Esophagus squamous epithelium (tissue), 5 donors: ENCODE measurements at regions not wholly inside any gene's neighbourhood (a gene's known extent, or its start where the extent isn't known, plus 50 kb on each side); places are given as distances from the start of the nearest gene placed in this dataset.

Source experiments
- DNase-seq: peaks from one replicate; lab custom pipeline; 2025; lab: John Stamatoyannopoulos, UW
- H3K27ac ChIP-seq, 4 donors: fragments of 200-600 bp; sonication (generic); one replicate each; pipeline ENCODE4 v1.5.1; 2016 to 2019; ENCODE audit warnings: mild to moderate bottlenecking in 1 of 4
- H3K27me3 ChIP-seq, 4 donors: fragments of 200-600 bp; sonication (generic); 1 replicate in 3 of 4; 2 replicates in 1 of 4; pipeline versions ENCODE4 v1.5.1 to v1.6.0; 2017 to 2021; ENCODE audit warnings: antibody characterized with exemption in 1 of 4
- H3K36me3 ChIP-seq, 3 donors: fragments of 200-600 bp; sonication (generic); one replicate each; pipeline ENCODE4 v1.5.1; 2016 to 2019
- H3K4me1 ChIP-seq, 3 donors: fragments of 200-600 bp; sonication (generic); one replicate each; pipeline ENCODE4 v1.5.1; 2017 to 2019
- H3K4me3 ChIP-seq, 4 donors: fragments of 200-600 bp; sonication (generic); 1 replicate in 3 of 4; 2 replicates in 1 of 4; pipeline ENCODE4 v1.5.1; 2016 to 2019; ENCODE audit warnings: mild to moderate bottlenecking in 2 of 4, moderate library complexity in 1 of 4
- H3K9me3 ChIP-seq, 3 donors: fragments of 200-600 bp; sonication (generic); one replicate each; pipeline ENCODE4 v1.5.1; 2016 to 2019
- POLR2A ChIP-seq, 4 donors: fragments of 450-650 bp; IDR thresholded peaks; one replicate each; pipeline ENCODE4 v1.6.1; 2017; ENCODE audit warnings: antibody characterized with exemption in 4 of 4, mild to moderate bottlenecking in 4 of 4, moderate library complexity in 3 of 4
- WGBS, 2 donors: methylation state at CpG; one replicate each; pipeline ENCODE4 v1.1.5; 2018; 5-methylcytosine and 5-hydroxymethylcytosine counted together
- intact Hi-C: fragments of 100-400 bp; cut with DNase I; formaldehyde crosslinking; loops from one replicate; pipeline ENCODE4 v1.15.0; 2022
- TF ChIP-seq, protein P1 (sequence below), 6 experiments: fragments of 450-650 bp in 4 of 6; fragments of 200-600 bp in 2 of 6; sonication (generic) in 2 of 6; IDR thresholded peaks; one replicate each; pipeline ENCODE4 v1.5.1; 2016 to 2019; ENCODE audit warnings: antibody characterized with exemption in 6 of 6, mild to moderate bottlenecking in 4 of 6, moderate library complexity in 4 of 6
- donor health status: DM: yes; HTN: yes; CAD: no.

DNA sequence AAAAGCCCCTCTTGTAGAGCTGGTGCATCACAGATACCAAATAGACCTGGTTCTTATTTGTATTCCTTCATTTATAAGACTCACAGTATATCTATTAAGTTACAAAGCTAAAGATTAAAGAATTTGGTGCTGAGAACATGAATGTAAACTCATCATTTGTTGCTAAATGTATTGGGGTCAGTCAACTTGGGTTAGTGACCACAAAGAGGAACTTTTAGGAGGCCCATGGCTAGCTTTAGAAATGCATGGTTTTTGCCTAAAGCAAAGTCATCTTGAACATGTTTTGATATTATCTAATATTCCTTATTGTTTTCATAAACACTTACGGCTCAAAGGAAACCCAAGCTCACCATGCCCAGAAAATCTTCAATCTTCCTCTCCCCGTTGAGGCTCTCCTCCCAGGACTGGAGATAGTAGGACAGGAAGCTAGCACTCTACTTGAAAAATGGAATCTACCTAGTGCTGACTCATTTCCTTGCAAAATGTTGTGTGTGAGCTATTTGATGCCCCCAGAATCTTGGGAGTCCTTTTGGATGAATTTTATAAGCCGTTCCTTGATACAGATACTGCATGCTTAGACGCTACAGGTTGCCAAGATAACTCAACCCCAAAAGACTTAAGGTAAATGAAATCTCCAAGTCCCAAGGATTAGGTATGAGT is 121.4 kb downstream of the BMP2 start:
- H3K4me3 ChIP-seq, result no peak overlapping the region
- H3K4me1 ChIP-seq, result peaks cover 0 to 6% (median 0%) of the 10 kb centered on the region in 3 donors
- 74 to 78% methylated on average over 4 of the region's 4 CpGs for WGBS, 2 donors
- H3K9me3 ChIP-seq, result no peaks in the 10 kb centered on the region
- H3K27ac ChIP-seq, result no peak overlapping the region
- intact Hi-C loops, result no loop called here
- H3K36me3 ChIP-seq, result no peaks in the 10 kb centered on the region
- no peaks in the 10 kb centered on the region for H3K27me3 ChIP-seq
- no peak for TF ChIP-seq POLR2A (IDR thresholded peaks at IDR 0.05)
- TF ChIP-seq, protein P1, sequence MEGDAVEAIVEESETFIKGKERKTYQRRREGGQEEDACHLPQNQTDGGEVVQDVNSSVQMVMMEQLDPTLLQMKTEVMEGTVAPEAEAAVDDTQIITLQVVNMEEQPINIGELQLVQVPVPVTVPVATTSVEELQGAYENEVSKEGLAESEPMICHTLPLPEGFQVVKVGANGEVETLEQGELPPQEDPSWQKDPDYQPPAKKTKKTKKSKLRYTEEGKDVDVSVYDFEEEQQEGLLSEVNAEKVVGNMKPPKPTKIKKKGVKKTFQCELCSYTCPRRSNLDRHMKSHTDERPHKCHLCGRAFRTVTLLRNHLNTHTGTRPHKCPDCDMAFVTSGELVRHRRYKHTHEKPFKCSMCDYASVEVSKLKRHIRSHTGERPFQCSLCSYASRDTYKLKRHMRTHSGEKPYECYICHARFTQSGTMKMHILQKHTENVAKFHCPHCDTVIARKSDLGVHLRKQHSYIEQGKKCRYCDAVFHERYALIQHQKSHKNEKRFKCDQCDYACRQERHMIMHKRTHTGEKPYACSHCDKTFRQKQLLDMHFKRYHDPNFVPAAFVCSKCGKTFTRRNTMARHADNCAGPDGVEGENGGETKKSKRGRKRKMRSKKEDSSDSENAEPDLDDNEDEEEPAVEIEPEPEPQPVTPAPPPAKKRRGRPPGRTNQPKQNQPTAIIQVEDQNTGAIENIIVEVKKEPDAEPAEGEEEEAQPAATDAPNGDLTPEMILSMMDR (IDR thresholded peaks at IDR 0.05), result no peak
- no peak for DNase-seq

DNA sequence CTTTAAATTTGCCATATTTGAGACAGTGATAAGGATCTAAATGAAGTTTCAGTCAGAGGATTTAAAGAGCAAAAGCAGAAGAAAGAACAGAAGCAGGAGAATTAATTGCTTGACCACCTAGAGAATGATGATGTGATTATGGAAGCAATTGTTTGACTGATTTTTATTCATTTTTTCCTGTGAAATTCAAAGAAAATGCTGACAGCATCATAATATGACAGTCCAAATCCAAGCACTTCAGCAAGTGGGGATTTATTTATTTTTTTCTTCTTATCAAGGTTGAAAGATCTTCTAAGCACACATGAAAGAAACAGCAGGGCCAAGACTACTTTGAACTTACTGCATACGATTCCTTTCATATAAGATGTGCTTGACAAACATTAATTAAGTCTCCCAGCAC is 125.2 kb downstream of the BMP2 start:
- no peaks in the 10 kb centered on the region for H3K36me3 ChIP-seq
- TF ChIP-seq POLR2A (IDR thresholded peaks at IDR 0.05), result no peak
- TF ChIP-seq, protein P1 (IDR thresholded peaks at IDR 0.05), result no peak
- no peak overlapping the region for H3K4me3 ChIP-seq
- no peak for DNase-seq
- 64 to 67% methylated on average over 1 of the region's 1 CpG for WGBS, 2 donors
- no peaks in the 10 kb centered on the region for H3K4me1 ChIP-seq
- no peaks in the 10 kb centered on the region for H3K9me3 ChIP-seq
- H3K27me3 ChIP-seq, result no peaks in the 10 kb centered on the region
- H3K27ac ChIP-seq, result no peak overlapping the region
- intact Hi-C loops, result no loop called here

DNA sequence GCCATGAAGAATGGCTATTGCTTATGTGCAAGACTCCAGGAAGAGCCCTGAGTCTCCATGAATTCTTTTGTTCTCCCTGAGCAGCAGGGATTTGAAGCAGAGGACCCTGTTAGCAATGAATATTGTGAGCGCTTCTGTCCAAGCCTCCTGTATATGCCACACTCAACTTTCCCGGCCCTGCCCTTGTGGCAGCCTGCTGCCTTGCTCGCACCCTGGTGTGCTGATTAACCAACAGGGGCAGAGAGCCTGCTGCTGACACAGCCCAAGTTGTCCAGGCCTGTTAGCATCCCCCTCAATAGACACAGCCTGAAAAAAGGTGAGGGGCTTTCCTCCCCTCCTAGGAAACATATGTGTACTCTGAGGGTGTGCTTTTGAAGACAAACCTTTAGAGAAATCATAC is 131.4 kb downstream of the BMP2 start:
- no peaks in the 10 kb centered on the region for H3K36me3 ChIP-seq
- no peaks in the 10 kb centered on the region for H3K27me3 ChIP-seq
- intact Hi-C loops, result no loop called here
- no peak overlapping the region for H3K4me3 ChIP-seq
- no peak for DNase-seq
- H3K9me3 ChIP-seq, result no peaks in the 10 kb centered on the region
- 68 to 70% methylated on average over 2 of the region's 3 CpGs for WGBS, 2 donors
- H3K4me1 ChIP-seq, result no peaks in the 10 kb centered on the region
- TF ChIP-seq, protein P1 (IDR thresholded peaks at IDR 0.05), result no peak
- TF ChIP-seq POLR2A (IDR thresholded peaks at IDR 0.05), result no peak
- no peak overlapping the region for H3K27ac ChIP-seq

DNA sequence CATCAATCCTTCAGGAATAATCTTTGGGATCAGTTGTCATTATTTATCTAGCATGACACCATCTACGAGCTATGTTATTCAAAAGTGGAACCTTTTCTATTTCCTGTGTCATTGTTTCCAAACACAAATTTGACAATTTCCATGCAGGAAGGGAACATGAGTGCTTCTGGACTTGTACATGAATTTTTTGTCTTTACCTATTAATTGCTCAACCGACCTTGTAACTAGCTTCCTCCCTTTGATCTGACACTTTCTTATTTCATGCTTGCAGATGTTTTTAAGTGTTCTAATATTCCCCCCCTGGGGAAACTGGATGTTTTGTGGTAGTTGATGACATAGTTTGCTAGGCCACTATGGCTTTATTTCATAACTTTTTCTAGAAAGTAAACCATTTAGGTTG is 139.4 kb downstream of the BMP2 start:
- TF ChIP-seq, protein P1 (IDR thresholded peaks at IDR 0.05), result no peak
- TF ChIP-seq POLR2A (IDR thresholded peaks at IDR 0.05), result no peak
- no peak for DNase-seq
- no peaks in the 10 kb centered on the region for H3K36me3 ChIP-seq
- no peaks in the 10 kb centered on the region for H3K4me1 ChIP-seq
- no peak overlapping the region for H3K27ac ChIP-seq
- 61 to 71% methylated on average over 2 of the region's 2 CpGs for WGBS, 2 donors
- intact Hi-C loops, result no loop called here
- no peaks in the 10 kb centered on the region for H3K9me3 ChIP-seq
- H3K4me3 ChIP-seq, result no peak overlapping the region
- H3K27me3 ChIP-seq, result no peaks in the 10 kb centered on the region

DNA sequence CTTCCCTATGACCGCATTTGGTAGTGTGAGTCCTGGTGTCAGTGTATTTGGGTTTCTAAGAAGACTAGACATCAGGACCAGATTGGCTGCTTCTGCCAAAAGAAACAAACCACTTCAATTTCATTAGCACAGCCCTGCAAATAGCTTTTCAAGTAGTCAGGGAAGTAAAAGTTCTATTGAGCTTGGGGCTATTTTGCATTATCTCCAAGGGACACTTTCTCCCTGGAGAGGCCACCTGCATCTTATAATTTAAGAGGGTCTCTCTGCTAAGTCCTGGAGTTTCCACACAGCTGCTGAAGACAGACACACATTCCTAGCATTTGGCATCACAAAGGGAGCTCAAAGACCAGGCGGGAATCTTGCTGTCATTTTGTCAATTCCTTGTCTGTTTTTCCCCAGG is 141.2 kb downstream of the BMP2 start:
- Histone ChIP-seq H3K36me3 (no peaks in the 10 kb centered on the region), H3K4me1 (no peaks in the 10 kb centered on the region), H3K9me3 (no peaks in the 10 kb centered on the region), H3K4me3 (no peak overlapping the region), H3K27ac (no peak overlapping the region), H3K27me3 (no peaks in the 10 kb centered on the region)
- TF ChIP-seq POLR2A (IDR thresholded peaks at IDR 0.05), result no peak
- TF ChIP-seq, protein P1 (IDR thresholded peaks at IDR 0.05), result no peak
- no peak for DNase-seq
- 82 to 83% methylated on average over 2 of the region's 2 CpGs for WGBS, 2 donors
- intact Hi-C loops, result no loop called here
